Spleen (tissue), 7 donors: ENCODE measurements at regions not wholly inside any gene's neighbourhood (a gene's known extent, or its start where the extent isn't known, plus 50 kb on each side); places are given as distances from the start of the nearest gene placed in this dataset.

Experiments used
- CTCF ChIP-seq, 11 experiments: fragments of 200-600 bp in 7 of 11; fragments of 450-650 bp in 4 of 11; sonication (generic) in 4 of 11; IDR thresholded peaks in 8 of 11; conservative IDR thresholded peaks in 3 of 11; 1 replicate in 7 of 11; 2 replicates in 4 of 11; pipeline versions ENCODE4 v1.4.0 to v1.8.0; 2016 to 2021; ENCODE audit warnings: antibody characterized with exemption in 11 of 11, inconsistent platforms in 4 of 11, mild to moderate bottlenecking in 1 of 11
- POLR2A ChIP-seq, 3 donors: fragments of 450-650 bp; IDR thresholded peaks; one replicate each; pipeline ENCODE4 v1.5.1; 2017; ENCODE audit warnings: antibody characterized with exemption in 3 of 3, mild to moderate bottlenecking in 1 of 3
- donor health status: DM: no; HTN: no; CAD: no; lungs with moderate emphysema.
- donor health status: DM: no; HTN: no; CAD: no.
- donor health status: DM: no; HTN: no; CAD: no.

- no peak for TF ChIP-seq CTCF (IDR thresholded peaks at IDR 0.05 in 8 of 11, conservative IDR thresholded peaks at IDR 0.05 in 3 of 11)
- no peak for TF ChIP-seq POLR2A (IDR thresholded peaks at IDR 0.05)
These were observed 73.3 kb upstream of the AKAP13 start for GRCh38 chr15:85306946-85307686.
